ENCODE measurements at regions not wholly inside any gene's neighbourhood (a gene's known extent, or its start where the extent isn't known, plus 50 kb on each side); places are given as distances from the start of the nearest gene placed in this dataset.

DNA sequence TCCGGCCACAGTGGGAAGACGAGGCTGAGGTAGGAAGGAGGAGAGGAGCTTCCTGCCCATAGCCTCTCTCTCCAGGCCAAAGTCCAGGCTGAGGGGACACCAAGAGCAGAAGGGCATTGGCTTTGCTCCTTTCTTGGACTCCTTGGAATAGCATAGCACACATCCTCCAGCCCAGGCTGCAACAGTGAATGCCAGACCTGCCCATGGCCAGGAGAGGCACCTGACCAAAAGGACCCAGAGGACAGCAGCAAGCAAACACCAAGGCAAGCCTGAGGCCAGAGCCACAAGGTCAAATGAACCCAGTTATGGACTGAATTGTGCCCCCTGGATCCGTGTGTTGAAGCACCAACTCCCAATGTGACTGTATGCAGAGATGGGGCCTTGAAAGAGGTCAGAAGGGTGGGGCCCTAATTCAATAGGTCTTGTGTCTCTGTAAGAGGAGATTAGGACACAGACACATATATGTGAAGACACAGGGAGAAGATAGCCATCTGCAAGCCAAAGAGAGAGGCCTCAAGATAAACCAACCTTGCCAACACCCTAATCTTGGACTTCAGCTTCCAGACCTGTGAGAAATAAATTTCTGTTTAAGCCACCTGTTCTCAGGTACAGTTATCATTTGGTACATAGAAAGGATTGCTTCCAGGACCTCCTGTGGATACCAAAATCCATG, 126.5 kb upstream of the NXT1 start:
- no peak for DNase-seq (ENCODE audit: low read depth)

DNA sequence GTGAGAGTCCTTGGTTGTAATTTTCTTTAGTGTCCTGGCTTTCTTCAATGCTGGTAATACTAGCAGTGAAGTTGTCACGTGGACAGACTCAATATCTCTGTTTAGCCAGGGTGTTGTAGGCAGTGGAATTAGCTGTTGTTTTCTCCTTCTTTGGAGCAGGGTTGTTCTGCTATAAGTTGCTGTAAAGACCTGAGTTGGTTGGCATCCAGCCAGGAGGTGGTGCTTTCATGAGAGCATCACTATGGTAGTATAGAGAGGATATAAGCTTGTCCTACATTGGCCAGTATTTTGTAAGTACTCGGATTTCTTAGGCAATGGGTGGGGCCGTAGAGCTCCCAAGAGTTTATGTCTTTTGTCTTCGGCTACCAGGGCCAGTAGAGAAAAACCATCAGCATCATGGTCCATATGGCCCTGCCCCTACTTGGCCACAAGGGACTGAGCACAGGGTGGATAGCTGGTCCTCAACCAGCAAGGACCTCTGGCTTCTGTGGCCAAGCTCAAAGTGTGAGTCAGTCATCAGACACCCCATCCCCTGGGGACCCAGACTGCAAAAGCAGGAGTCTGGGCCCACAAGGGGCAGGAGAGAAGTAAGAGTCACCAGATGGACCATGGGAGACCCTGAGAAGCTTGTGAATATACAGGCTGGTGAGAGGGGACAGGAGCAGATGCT, 127.9 kb upstream of the NXT1 start:
- TF ChIP-seq, protein P1, sequence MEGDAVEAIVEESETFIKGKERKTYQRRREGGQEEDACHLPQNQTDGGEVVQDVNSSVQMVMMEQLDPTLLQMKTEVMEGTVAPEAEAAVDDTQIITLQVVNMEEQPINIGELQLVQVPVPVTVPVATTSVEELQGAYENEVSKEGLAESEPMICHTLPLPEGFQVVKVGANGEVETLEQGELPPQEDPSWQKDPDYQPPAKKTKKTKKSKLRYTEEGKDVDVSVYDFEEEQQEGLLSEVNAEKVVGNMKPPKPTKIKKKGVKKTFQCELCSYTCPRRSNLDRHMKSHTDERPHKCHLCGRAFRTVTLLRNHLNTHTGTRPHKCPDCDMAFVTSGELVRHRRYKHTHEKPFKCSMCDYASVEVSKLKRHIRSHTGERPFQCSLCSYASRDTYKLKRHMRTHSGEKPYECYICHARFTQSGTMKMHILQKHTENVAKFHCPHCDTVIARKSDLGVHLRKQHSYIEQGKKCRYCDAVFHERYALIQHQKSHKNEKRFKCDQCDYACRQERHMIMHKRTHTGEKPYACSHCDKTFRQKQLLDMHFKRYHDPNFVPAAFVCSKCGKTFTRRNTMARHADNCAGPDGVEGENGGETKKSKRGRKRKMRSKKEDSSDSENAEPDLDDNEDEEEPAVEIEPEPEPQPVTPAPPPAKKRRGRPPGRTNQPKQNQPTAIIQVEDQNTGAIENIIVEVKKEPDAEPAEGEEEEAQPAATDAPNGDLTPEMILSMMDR (IDR thresholded peaks at IDR 0.05; ENCODE audit: control insufficient read depth, extremely low read depth, insufficient read depth): no peak
- no peak for DNase-seq (ENCODE audit: low read depth)
- no peak overlapping the region for H3K4me3 ChIP-seq (ENCODE audit: low read depth, low read length)

More for the DNA sequence above, 126.5 kb upstream of the NXT1 start:
- no peak overlapping the region for H3K4me3 ChIP-seq (ENCODE audit: low read depth, low read length)
- TF ChIP-seq, protein P1 (IDR thresholded peaks at IDR 0.05; ENCODE audit: control insufficient read depth, extremely low read depth, insufficient read depth): no peak

DNA sequence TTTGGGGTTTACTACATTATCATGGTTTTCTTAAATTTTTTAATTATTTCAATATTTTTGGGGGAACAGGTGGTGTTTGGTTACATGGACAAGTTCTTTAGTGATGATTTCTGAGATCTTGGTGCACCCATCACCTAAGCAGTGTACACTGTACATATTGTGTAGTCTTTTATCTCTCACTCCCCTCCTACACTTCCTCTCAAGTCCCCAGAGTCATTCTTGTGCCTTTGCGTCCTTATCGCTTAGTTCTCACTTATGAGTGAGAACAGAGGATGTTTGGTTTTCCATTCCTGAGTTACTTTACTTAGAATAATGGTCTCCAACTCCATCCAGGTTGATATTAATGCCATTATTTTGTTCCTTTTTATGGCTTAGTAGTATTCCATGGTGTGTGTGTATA, 130.9 kb upstream of the CD93 start:
- TF ChIP-seq, protein P1 (IDR thresholded peaks at IDR 0.05; ENCODE audit: control insufficient read depth, extremely low read depth, insufficient read depth): no peak
- DNase-seq (ENCODE audit: low read depth): no peak

DNA sequence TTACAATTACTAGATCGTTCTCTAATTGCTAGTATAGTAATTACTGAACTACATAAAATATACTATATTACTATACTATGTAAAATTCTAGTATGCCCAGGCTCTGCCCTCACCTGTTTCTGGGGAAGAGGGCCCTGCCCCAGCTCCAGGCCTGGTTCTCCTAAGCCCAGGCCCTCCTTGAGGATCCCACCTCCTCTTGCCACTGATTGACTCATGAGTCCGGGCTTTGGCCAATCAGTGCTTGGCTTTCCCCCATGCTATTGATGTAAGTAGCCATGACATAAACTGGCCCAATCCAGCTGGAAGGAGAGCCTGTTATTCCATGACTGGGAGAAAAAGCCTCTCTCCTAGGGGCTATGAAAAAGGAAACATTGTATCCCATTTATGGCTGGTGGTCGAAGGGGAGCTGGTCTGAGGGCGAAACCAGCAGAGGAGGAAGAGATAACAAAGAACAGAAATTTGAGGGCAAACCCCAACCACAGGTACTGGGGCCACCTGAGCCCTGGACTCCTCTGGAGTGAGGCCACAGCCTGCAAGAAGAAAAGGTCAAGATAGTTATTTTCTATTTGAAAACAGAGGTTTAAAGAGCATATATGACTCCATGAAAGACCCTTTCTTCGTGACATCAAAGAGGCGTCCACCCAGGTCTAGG, 129.3 kb upstream of the CD93 start:
- no peak overlapping the region for H3K4me3 ChIP-seq (ENCODE audit: low read depth, low read length)
- no peak for DNase-seq (ENCODE audit: low read depth)
- TF ChIP-seq, protein P1 (IDR thresholded peaks at IDR 0.05; ENCODE audit: control insufficient read depth, extremely low read depth, insufficient read depth): no peak

More for the DNA sequence above, 130.9 kb upstream of the CD93 start:
- no peak overlapping the region for H3K4me3 ChIP-seq (ENCODE audit: low read depth, low read length)

DNA sequence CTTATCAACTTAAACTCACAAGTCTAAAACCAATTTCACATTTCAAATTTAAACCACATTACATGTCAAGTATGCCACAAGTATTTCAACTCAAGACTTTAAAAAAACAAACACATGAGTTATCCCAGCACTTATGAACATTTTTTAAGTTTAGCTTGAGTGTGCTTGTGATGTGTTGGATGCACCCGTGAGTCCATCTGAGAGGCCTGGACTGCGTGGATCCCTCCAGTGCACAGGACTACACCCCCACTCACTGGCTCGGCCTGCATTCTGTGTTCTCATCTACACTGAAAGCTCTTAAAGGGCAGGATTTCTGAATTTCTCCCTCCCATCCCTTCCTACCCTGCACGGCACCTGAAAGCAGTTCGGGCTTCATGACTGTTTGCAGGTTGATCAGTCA, 128.8 kb upstream of the CD93 start:
- TF ChIP-seq, protein P1 (IDR thresholded peaks at IDR 0.05; ENCODE audit: control insufficient read depth, extremely low read depth, insufficient read depth): no peak
- H3K4me3 ChIP-seq (ENCODE audit: low read depth, low read length): no peak overlapping the region
- no peak for DNase-seq (ENCODE audit: low read depth)

DNA sequence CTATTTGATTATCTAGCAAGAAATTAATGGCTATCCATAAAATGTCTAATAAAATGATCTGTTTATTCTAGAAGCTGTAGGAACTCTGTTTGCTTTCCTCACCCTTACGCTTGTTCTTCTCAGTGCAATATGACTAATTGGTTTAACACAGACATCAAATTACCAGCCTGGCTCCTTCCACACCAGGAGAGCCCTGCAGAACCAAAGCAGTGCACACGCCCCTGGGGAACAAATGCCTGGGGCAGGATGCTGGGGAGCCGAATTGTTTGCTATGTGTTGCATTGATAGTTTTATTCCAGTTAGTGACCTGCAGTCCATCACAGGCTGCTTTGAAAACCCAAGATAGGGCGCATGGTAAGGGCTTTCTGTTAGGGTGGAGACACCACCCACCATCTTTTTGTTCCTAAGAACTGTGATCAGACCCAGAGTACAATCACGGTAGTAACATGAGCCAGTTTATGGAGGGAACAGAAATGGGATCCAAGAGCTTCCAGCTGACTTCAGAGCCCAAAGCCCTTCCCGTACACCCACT, 126.4 kb upstream of the CD93 start:
- no peak overlapping the region for H3K4me3 ChIP-seq (ENCODE audit: low read depth, low read length)
- no peak for DNase-seq (ENCODE audit: low read depth)
- TF ChIP-seq, protein P1 (IDR thresholded peaks at IDR 0.05; ENCODE audit: control insufficient read depth, extremely low read depth, insufficient read depth): no peak

Measured in LNCaP clone FGC (cell line).